ENCODE measurements at regions not wholly inside any gene's neighbourhood (a gene's known extent, or its start where the extent isn't known, plus 50 kb on each side); places are given as distances from the start of the nearest gene placed in this dataset.

- Mint-ChIP-seq H3K36me3 (ENCODE audit: insufficient read depth, unreplicated experiment) (no peaks in the 10 kb centered on the region), H3K27me3 (ENCODE audit: insufficient read depth, unreplicated experiment) (peaks cover 52% of the 10 kb centered on the region), H3K4me1 (ENCODE audit: insufficient read depth, unreplicated experiment) (no peaks in the 10 kb centered on the region), H3K4me3 (ENCODE audit: unreplicated experiment) (no peak overlapping the region), H3K9me3 (ENCODE audit: unreplicated experiment) (no peaks in the 10 kb centered on the region), H3K27ac (ENCODE audit: low read depth, unreplicated experiment) (no peak overlapping the region)
- ChIA-PET POLR2A (no interaction called here), CTCF (interaction anchor here (0.6 kb wide), 2 partner anchors 60 to 278 kb away, joined by 3 read pairs; no protein-coding TSS in a partner anchor)
- no peak for DNase-seq (ENCODE audit: unreplicated experiment)
- TF ChIP-seq CTCF (IDR thresholded peaks at IDR 0.05; ENCODE audit: unreplicated experiment): no peak
- no TSS peak for BruUV-seq (replicated peaks)
- intact Hi-C loops (cut with micrococcal nuclease): no loop called here
Observed at GRCh38 chr2:154974041-154974440, 275.5 kb downstream of the KCNJ3 start.

GRCh38 chr2:154963511-154963910 lies 265.0 kb downstream of the KCNJ3 start:
- DNase-seq (ENCODE audit: unreplicated experiment): no peak
- no TSS peak for BruUV-seq (replicated peaks)
- Mint-ChIP-seq H3K27ac (ENCODE audit: low read depth, unreplicated experiment) (no peak overlapping the region), H3K9me3 (ENCODE audit: unreplicated experiment) (no peaks in the 10 kb centered on the region), H3K4me1 (ENCODE audit: insufficient read depth, unreplicated experiment) (no peaks in the 10 kb centered on the region), H3K36me3 (ENCODE audit: insufficient read depth, unreplicated experiment) (no peaks in the 10 kb centered on the region), H3K27me3 (ENCODE audit: insufficient read depth, unreplicated experiment) (peaks cover 51% of the 10 kb centered on the region), H3K4me3 (ENCODE audit: unreplicated experiment) (no peak overlapping the region)
- intact Hi-C loops (cut with micrococcal nuclease): no loop called here
- ChIA-PET CTCF (no interaction called here), POLR2A (no interaction called here)
- TF ChIP-seq CTCF (IDR thresholded peaks at IDR 0.05; ENCODE audit: unreplicated experiment): no peak

GRCh38 chr2:154961676-154962075 lies 263.2 kb downstream of the KCNJ3 start:
- POLR2A ChIA-PET: no interaction called here
- Mint-ChIP-seq H3K4me3 (ENCODE audit: unreplicated experiment) (no peak overlapping the region), H3K4me1 (ENCODE audit: insufficient read depth, unreplicated experiment) (no peaks in the 10 kb centered on the region), H3K36me3 (ENCODE audit: insufficient read depth, unreplicated experiment) (no peaks in the 10 kb centered on the region), H3K27me3 (ENCODE audit: insufficient read depth, unreplicated experiment) (peaks cover 34% of the 10 kb centered on the region), H3K27ac (ENCODE audit: low read depth, unreplicated experiment) (no peak overlapping the region), H3K9me3 (ENCODE audit: unreplicated experiment) (no peaks in the 10 kb centered on the region)
- CTCF ChIA-PET: no interaction called here
- DNase-seq (ENCODE audit: unreplicated experiment): no peak
- TF ChIP-seq CTCF (IDR thresholded peaks at IDR 0.05; ENCODE audit: unreplicated experiment): no peak
- intact Hi-C loops (cut with micrococcal nuclease): no loop called here
- BruUV-seq (replicated peaks): no TSS peak

GRCh38 chr2:154960802-154961583 lies 262.5 kb downstream of the KCNJ3 start:
- ChIA-PET CTCF (no interaction called here), POLR2A (no interaction called here)
- Mint-ChIP-seq H3K27ac (ENCODE audit: low read depth, unreplicated experiment) (no peak overlapping the region), H3K36me3 (ENCODE audit: insufficient read depth, unreplicated experiment) (no peaks in the 10 kb centered on the region), H3K27me3 (ENCODE audit: insufficient read depth, unreplicated experiment) (peaks cover 27% of the 10 kb centered on the region), H3K9me3 (ENCODE audit: unreplicated experiment) (no peaks in the 10 kb centered on the region), H3K4me3 (ENCODE audit: unreplicated experiment) (no peak overlapping the region), H3K4me1 (ENCODE audit: insufficient read depth, unreplicated experiment) (no peaks in the 10 kb centered on the region)
- intact Hi-C loops (cut with micrococcal nuclease): no loop called here
- TF ChIP-seq CTCF (IDR thresholded peaks at IDR 0.05; ENCODE audit: unreplicated experiment): no peak
- DNase-seq (ENCODE audit: unreplicated experiment): no peak
- BruUV-seq (replicated peaks): no TSS peak

Data from MCF 10A (cell line).